Dendritic cell treated with granulocyte-macrophage colony-stimulating factor and Interleukin-4, amounts not matched to agents 40 ng/mL and 50 ng/mL, for 4 days (primary cell): ENCODE measurements at regions not wholly inside any gene's neighbourhood (a gene's known extent, or its start where the extent isn't known, plus 50 kb on each side); places are given as distances from the start of the nearest gene placed in this dataset.
A peak's percentile ranks its signal among the peaks of the same experiment; 100 is the strongest.
"Not testable (repeated sequence)": the region's sequence is repeated elsewhere in the genome, so short reads cannot be mapped to it uniquely, and the experiment has no call there.

Experiments
- H3K27ac Mint-ChIP-seq: one replicate; pipeline ENCODE4 v1.8.0; 2022; ENCODE audit warnings: mild to moderate bottlenecking, mixed read lengths
- H3K27me3 Mint-ChIP-seq: one replicate; pipeline ENCODE4 v1.8.0; 2022; ENCODE audit warnings: mild to moderate bottlenecking, mixed read lengths
- H3K36me3 Mint-ChIP-seq: one replicate; pipeline ENCODE4 v1.8.0; 2022; ENCODE audit warnings: low read depth, mixed read lengths
- H3K4me1 Mint-ChIP-seq: one replicate; pipeline ENCODE4 v1.8.0; 2022; ENCODE audit warnings: low read depth, mixed read lengths
- H3K4me3 Mint-ChIP-seq: one replicate; pipeline ENCODE4 v1.8.0; 2022; ENCODE audit warnings: mild to moderate bottlenecking, moderate library complexity, mixed read lengths
- H3K9me3 Mint-ChIP-seq: one replicate; pipeline ENCODE4 v1.8.0; 2022; ENCODE audit warnings: mixed read lengths
- intact Hi-C: fragments of 100-400 bp; cut with micrococcal nuclease; formaldehyde crosslinking; loops from one replicate; pipeline ENCODE4 v1.15.0; 2022

DNA sequence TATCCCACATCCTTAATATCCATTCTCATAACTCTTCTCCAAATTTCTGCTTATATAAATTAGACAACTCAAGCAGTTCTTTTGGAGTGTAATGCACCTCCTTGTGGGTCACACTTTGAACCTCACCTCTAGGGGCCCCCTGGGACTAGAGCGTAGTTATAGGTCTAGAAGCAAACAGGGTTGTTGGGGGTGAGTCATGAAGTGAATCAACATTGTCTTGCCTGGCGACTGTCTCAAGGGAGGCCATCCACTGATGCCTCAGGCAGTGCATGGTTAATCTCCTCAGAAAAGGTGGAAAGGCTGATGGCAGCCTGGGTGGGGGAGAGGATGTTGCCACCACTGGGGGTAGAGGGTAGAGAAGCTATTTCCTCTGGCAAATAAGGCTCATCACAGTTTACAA lies 129.1 kb downstream of the TNFRSF21 start:
- no peak overlapping the region for H3K27ac Mint-ChIP-seq
- H3K27me3 Mint-ChIP-seq: peaks cover 22% of the 10 kb centered on the region
- intact Hi-C loops: no loop called here
- H3K36me3 Mint-ChIP-seq: no peaks in the 10 kb centered on the region
- no peaks in the 10 kb centered on the region for H3K4me1 Mint-ChIP-seq
- no peak overlapping the region for H3K4me3 Mint-ChIP-seq
- H3K9me3 Mint-ChIP-seq: no peaks in the 10 kb centered on the region

DNA sequence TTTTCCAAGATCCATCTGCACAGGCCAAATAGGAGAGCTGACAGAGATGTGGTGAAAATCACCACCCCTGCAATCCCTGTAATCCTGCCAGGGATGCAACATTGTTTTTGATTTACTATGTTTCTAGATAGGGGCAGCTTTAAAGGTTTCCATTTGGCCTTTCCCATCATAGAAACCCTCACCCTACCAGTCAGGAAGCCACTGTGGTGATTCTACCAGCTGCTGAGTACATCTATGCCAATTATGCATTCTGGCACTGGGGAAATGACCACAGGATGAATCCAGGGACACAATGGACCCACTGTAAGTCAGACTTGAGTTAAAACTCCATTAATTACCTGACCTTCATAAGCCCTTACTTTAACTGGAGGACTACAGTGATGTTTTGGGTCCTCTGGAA lies 130.4 kb downstream of the TNFRSF21 start:
- H3K27ac Mint-ChIP-seq: no peak overlapping the region
- H3K4me1 Mint-ChIP-seq: no peaks in the 10 kb centered on the region
- H3K4me3 Mint-ChIP-seq: no peak overlapping the region
- intact Hi-C loops: no loop called here
- H3K9me3 Mint-ChIP-seq: no peaks in the 10 kb centered on the region
- H3K27me3 Mint-ChIP-seq: peaks cover 19% of the 10 kb centered on the region
- no peaks in the 10 kb centered on the region for H3K36me3 Mint-ChIP-seq

GRCh38 chr6:47175656-47176055 lies 133.5 kb upstream of the ADGRF1 start:
- Mint-ChIP-seq H3K9me3 (no peaks in the 10 kb centered on the region), H3K4me3 (no peak overlapping the region), H3K27me3 (peaks cover 16% of the 10 kb centered on the region), H3K27ac (no peak overlapping the region), H3K36me3 (no peaks in the 10 kb centered on the region), H3K4me1 (peaks cover 5% of the 10 kb centered on the region)
- intact Hi-C loops: no loop called here

GRCh38 chr6:47174502-47175023 lies 132.4 kb upstream of the ADGRF1 start:
- intact Hi-C loops: no loop called here
- Mint-ChIP-seq H3K27ac (no peak overlapping the region), H3K27me3 (peaks cover 15% of the 10 kb centered on the region)

GRCh38 chr6:47174063-47174462 lies 131.9 kb upstream of the ADGRF1 start:
- H3K27ac Mint-ChIP-seq, H3K4me3 Mint-ChIP-seq, intact Hi-C loops, H3K36me3 Mint-ChIP-seq, H3K9me3 Mint-ChIP-seq: not testable (repeated sequence)
- Mint-ChIP-seq H3K4me1 (peaks cover 21% of the 10 kb centered on the region), H3K27me3 (peaks cover 16% of the 10 kb centered on the region)

More at GRCh38 chr6:47174502-47175023, 132.4 kb upstream of the ADGRF1 start:
- Mint-ChIP-seq H3K4me3 (no peak overlapping the region), H3K36me3 (no peaks in the 10 kb centered on the region), H3K4me1 (peaks cover 16% of the 10 kb centered on the region), H3K9me3 (no peaks in the 10 kb centered on the region)

DNA sequence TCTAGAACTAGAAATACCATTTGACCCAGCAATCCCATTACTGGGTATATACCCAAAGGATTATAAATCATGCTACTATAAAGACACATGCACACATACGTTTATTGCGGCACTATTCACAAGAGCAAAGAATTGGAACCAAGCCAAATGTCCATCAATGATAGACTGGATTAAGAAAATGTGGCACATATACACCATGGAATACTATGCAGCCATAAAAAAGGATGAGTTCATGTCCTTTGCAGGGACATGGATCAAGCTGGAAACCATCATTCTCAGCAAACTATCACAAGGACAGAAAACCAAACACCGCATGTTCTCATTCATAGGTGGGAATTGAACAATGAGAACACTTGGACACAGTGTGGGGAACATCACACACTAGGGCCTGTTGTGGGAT lies 131.0 kb upstream of the ADGRF1 start:
- Mint-ChIP-seq H3K4me1 (peaks cover 30% of the 10 kb centered on the region), H3K27me3 (peaks cover 19% of the 10 kb centered on the region)
- H3K27ac Mint-ChIP-seq, intact Hi-C loops, H3K4me3 Mint-ChIP-seq, H3K9me3 Mint-ChIP-seq, H3K36me3 Mint-ChIP-seq: not testable (repeated sequence)

DNA sequence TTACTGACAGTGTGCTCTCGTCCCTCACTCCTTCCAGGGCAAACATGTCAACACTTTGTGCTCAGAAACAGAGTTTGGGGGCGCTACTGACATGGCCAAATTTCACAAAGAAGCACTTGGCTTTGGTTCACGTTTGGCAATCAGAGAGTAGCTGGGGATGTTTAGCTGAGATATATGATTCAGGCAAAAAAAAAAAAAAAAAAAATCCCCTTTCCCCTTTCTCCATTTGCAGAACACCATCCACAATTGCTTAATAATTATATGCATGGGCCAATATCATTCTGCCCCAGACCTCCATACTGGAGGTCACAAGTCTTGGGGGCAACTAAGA lies 128.4 kb upstream of the ADGRF1 start:
- Mint-ChIP-seq H3K36me3 (no peaks in the 10 kb centered on the region), H3K27me3 (peaks cover 21% of the 10 kb centered on the region), H3K4me3 (no peak overlapping the region), H3K4me1 (peaks cover 53% of the 10 kb centered on the region), H3K9me3 (no peaks in the 10 kb centered on the region), H3K27ac (no peak overlapping the region)
- intact Hi-C loops: no loop called here

- no peak overlapping the region for H3K4me3 Mint-ChIP-seq
- peak overlapping the region; percentile 31 for H3K27ac Mint-ChIP-seq
- H3K36me3 Mint-ChIP-seq: no peaks in the 10 kb centered on the region
- no peaks in the 10 kb centered on the region for H3K9me3 Mint-ChIP-seq
- intact Hi-C loops: loop anchor here (10.0 kb wide), 1 partner anchor 65 kb away; no protein-coding TSS in a partner anchor
- peaks cover 21% of the 10 kb centered on the region for H3K27me3 Mint-ChIP-seq
- peaks cover 53% of the 10 kb centered on the region for H3K4me1 Mint-ChIP-seq
Observed at GRCh38 chr6:47169785-47170616, 127.9 kb upstream of the ADGRF1 start.

DNA sequence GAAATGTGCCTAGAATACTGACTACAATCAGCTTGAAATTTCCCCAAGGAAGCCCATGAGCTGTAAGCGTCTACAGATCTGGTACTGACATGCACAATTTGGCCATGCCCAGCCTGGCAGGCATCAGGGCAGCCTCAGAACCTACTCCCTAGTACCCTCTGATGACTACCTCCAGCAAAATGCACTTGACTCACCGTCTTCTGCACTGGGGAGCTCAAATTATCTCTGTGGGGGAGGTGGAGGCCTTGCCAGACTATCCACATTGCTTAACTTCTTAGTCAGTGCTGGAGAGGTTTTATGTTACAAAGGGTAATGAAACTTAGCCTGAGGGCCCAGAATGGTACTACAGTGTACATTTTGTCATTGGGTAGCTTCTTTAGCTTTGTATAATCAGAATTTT lies 126.0 kb upstream of the ADGRF1 start:
- peaks cover 21% of the 10 kb centered on the region for H3K27me3 Mint-ChIP-seq
- H3K4me1 Mint-ChIP-seq: peaks cover 63% of the 10 kb centered on the region
- intact Hi-C loops: loop anchor here (10.0 kb wide), 1 partner anchor 63 kb away; no protein-coding TSS in a partner anchor
- no peak overlapping the region for H3K4me3 Mint-ChIP-seq
- H3K27ac Mint-ChIP-seq: no peak overlapping the region
- H3K36me3 Mint-ChIP-seq: no peaks in the 10 kb centered on the region
- H3K9me3 Mint-ChIP-seq: no peaks in the 10 kb centered on the region

- H3K9me3 Mint-ChIP-seq: no peaks in the 10 kb centered on the region
- H3K27me3 Mint-ChIP-seq: peaks cover 18% of the 10 kb centered on the region
- intact Hi-C loops: loop anchor here (10.0 kb wide), 1 partner anchor 61 kb away; no protein-coding TSS in a partner anchor
- H3K27ac Mint-ChIP-seq: no peak overlapping the region
- no peak overlapping the region for H3K4me3 Mint-ChIP-seq
- H3K36me3 Mint-ChIP-seq: no peaks in the 10 kb centered on the region
- H3K4me1 Mint-ChIP-seq: peaks cover 73% of the 10 kb centered on the region
Observed at GRCh38 chr6:47165918-47166317, 123.8 kb upstream of the ADGRF1 start.

GRCh38 chr6:47164877-47165276 lies 122.7 kb upstream of the ADGRF1 start:
- H3K4me3 Mint-ChIP-seq: no peak overlapping the region
- intact Hi-C loops: loop anchor here (5.0 to 10.0 kb wide), 3 partner anchors 60 to 142 kb away; partner anchors contain the start of gene TNFRSF21
- H3K9me3 Mint-ChIP-seq: no peaks in the 10 kb centered on the region
- peaks cover 70% of the 10 kb centered on the region for H3K4me1 Mint-ChIP-seq
- H3K27me3 Mint-ChIP-seq: peaks cover 15% of the 10 kb centered on the region
- H3K27ac Mint-ChIP-seq: no peak overlapping the region
- no peaks in the 10 kb centered on the region for H3K36me3 Mint-ChIP-seq

- Mint-ChIP-seq H3K36me3 (no peaks in the 10 kb centered on the region), H3K27me3 (peaks cover 14% of the 10 kb centered on the region), H3K4me1 (peaks cover 67% of the 10 kb centered on the region), H3K9me3 (no peaks in the 10 kb centered on the region), H3K27ac (no peak overlapping the region), H3K4me3 (no peak overlapping the region)
- intact Hi-C loops: loop anchor here (5.0 to 10.0 kb wide), 3 partner anchors 59 to 144 kb away; partner anchors contain the start of gene TNFRSF21
Observed at GRCh38 chr6:47163536-47163935, 121.4 kb upstream of the ADGRF1 start.

- no peak overlapping the region for H3K27ac Mint-ChIP-seq
- H3K4me3 Mint-ChIP-seq: no peak overlapping the region
- intact Hi-C loops: loop anchor here (5.0 to 10.0 kb wide), 3 partner anchors 58 to 145 kb away; partner anchors contain the start of gene TNFRSF21
- H3K4me1 Mint-ChIP-seq: peaks cover 60% of the 10 kb centered on the region
- H3K9me3 Mint-ChIP-seq: no peaks in the 10 kb centered on the region
- no peaks in the 10 kb centered on the region for H3K36me3 Mint-ChIP-seq
- H3K27me3 Mint-ChIP-seq: peaks cover 11% of the 10 kb centered on the region
Observed at GRCh38 chr6:47162793-47163192, 120.7 kb upstream of the ADGRF1 start.

GRCh38 chr6:47162231-47162630 lies 120.1 kb upstream of the ADGRF1 start:
- no peaks in the 10 kb centered on the region for H3K36me3 Mint-ChIP-seq

More at GRCh38 chr6:47162231-47162630, 120.1 kb upstream of the ADGRF1 start:
- intact Hi-C loops: loop anchor here (5.0 to 10.0 kb wide), 3 partner anchors 57 to 145 kb away; partner anchors contain the start of gene TNFRSF21
- Mint-ChIP-seq H3K27me3 (peaks cover 6% of the 10 kb centered on the region), H3K4me3 (no peak overlapping the region), H3K9me3 (no peaks in the 10 kb centered on the region), H3K27ac (no peak overlapping the region), H3K4me1 (peaks cover 56% of the 10 kb centered on the region)
